ENCODE measurements at regions not wholly inside any gene's neighbourhood (a gene's known extent, or its start where the extent isn't known, plus 50 kb on each side); places are given as distances from the start of the nearest gene placed in this dataset.

GRCh38 chr5:124841829-124842712 is 95.6 kb upstream of the ZNF608 start:
- TF ChIP-seq MAZ (IDR thresholded peaks at IDR 0.05; ENCODE audit: borderline replicate concordance, low read depth, low read length) (no peak), CTCF (IDR thresholded peaks at IDR 0.05) (no peak), BHLHE40 (IDR thresholded peaks at IDR 0.05; ENCODE audit: low read depth, low read length) (no peak), RAD21 (conservative IDR thresholded peaks at IDR 0.05 in 1 of 2, IDR thresholded peaks at IDR 0.05 in 1 of 2) (no peak), EP300 (IDR thresholded peaks at IDR 0.05) (no peak), SMC3 (IDR thresholded peaks at IDR 0.05) (no peak), CHD2 (IDR thresholded peaks at IDR 0.05; ENCODE audit: low read length, partially characterized antibody) (no peak), NR3C1 (IDR thresholded peaks at IDR 0.05) (no peak)
